GM21367 (cell line): ENCODE measurements at regions not wholly inside any gene's neighbourhood (a gene's known extent, or its start where the extent isn't known, plus 50 kb on each side); places are given as distances from the start of the nearest gene placed in this dataset.

Source experiments
- ATAC-seq: cut with Tn5 transposase; IDR thresholded peaks from one replicate; pipeline ENCODE4 v1.9.1; 2021; ENCODE audit not compliant: unreplicated experiment

DNA sequence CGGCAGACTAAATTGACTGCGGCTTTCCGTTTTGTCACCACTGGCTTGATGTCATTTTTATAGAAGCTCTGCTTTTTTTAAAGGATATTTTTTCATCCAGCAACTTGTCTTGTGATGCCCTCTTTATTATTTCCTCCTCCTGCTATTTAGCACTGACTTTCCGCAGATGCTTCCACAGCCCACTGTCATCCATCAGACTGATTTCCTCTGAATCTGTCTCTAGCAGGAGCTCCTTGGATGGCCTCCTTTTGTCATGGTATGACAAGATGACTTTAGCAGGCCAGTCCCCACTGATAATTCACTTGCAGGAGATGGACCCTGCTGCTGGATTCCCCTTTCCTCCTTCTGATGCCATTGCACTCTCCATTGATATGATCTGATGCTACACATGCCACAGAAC is 454.6 kb downstream of the TSN start:
- no peak for ATAC-seq

DNA sequence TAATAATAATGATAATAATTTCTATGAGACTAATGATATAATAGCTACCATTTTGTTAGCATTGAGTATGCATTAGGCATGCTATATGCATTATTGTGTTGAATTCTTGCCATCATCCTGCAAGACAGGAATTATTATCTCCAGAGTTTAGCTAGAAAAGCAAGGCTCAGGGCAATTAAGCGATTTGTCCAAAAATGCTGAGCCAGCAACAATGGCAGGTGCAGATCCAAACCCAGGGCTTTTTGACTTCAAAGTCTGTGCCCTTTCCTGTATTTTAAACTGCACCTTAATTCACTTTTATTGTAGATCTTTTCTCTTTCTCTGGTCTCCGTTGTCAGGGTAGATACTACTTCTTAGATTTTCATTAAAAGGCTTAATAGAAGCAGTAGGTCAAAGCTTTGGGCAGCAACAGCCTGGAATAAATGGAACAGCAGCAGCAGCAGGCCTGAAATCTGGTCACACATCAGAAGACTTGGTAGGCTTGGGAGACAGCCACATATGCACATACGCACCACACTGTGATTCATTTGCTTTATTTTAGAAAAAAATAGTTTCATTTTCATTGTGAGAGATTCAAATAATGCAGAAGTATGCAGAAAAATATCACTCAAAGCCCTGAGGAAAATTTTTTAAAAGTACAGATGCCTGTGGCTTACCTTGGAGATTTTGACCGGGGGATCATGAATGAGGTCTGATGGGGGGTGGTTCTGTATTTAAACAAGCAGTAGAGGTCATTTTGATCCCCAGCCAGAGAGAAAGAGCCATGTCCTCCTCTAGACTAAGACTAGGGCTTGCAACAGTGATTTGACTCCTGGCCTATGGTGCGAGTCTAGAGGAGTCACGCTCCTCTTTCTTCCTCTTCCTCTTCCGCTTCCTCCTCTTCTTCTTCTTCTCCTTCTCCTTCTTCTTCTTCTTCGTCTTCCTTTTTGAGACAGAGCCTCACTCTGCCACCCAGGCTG is 455.7 kb downstream of the TSN start:
- ATAC-seq = no peak

DNA sequence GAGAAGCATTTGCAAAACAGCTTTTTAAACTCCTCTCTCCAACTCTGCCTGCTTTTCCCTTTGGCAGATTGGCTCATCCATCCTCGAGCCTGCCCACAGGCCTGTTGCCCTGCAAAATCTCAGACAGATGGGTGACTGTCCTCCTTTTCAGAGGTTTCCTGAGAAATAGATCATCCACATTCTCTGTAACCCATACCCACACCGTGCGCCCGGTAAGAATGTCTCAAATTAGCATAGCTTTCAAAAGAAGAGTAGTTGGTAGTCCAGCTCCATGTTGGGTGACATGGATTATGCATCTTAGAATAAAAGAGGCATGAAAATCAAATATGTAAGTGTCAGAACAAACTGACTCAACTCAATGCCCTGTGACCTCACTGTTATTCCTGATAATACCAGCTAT is 457.9 kb downstream of the TSN start:
- ATAC-seq = no peak

DNA sequence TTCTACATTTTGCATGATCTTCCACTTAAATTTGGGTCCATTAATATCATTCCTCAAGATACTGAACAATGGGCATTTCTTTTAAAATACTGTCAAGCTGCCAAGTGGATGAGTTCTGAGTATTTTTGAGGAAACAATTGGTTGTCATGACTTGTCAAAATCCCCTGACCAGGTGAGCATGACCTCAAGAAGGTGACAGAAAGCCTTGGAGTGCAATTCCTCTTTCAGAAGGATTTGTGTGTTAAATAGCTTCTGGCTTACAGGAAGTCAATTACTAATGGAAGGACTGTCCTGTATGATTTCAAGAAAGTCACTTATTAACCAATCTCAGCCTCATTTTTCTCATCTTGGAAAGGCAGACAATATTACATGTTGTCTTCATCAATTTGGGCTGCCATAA is 460.6 kb downstream of the TSN start:
- ATAC-seq = no peak

DNA sequence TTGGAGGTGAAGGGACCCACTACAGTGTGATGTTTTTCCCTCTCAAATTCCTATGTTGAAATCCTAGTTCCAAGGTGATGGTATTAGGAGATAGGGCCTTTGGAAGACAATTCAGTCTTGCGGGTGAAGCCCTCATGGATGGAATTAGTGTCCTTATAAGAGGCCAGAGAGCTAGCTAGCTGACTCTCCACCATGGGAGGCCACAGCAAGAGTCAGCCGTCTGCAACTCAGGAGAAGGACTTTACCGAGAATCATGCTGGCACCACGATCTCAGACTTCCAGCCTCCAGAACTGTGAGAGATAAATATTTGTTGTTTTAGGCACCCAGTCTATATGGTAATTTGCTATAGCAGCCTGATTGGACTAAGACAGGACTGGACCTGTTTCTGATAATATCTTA is 461.4 kb downstream of the TSN start:
- ATAC-seq = no peak

DNA sequence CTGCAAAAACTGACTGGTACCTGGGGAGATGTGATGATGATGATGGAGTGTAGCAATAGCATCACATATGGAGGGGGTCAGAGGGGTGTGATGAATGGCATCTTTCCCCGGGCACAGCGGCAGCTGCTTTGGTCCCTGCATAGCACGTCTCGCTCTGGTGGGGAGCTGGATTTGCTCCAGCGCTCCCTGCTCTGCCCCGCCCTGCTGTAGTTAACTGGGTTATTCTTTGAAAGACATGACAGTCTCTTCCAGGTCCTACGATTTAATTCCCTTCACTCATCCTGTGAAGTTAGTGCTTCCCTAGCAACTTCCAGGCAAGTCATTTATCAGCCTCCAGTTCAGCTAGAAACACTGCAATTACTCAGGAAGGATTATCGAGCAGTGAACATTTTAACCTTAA is 463.1 kb downstream of the TSN start:
- no peak for ATAC-seq

DNA sequence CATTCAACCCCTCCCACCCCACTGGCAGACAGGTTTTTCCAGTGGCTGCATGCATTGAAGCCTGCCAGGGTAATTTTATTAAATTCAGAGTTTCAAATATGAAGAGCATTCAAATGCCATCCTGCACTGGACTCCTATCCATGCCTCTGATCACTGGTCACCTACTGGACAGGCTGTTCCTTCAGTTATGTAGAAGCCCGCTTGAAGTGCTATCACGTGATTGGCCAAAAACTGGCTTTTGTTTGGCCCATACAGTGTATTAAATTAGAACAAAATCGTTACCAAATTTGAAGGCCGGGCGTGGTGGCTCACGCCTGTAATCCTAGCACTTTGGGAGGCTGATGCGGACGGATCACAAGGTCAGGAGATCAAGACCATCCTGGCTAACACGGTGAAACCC is 464.1 kb downstream of the TSN start:
- ATAC-seq = no peak

DNA sequence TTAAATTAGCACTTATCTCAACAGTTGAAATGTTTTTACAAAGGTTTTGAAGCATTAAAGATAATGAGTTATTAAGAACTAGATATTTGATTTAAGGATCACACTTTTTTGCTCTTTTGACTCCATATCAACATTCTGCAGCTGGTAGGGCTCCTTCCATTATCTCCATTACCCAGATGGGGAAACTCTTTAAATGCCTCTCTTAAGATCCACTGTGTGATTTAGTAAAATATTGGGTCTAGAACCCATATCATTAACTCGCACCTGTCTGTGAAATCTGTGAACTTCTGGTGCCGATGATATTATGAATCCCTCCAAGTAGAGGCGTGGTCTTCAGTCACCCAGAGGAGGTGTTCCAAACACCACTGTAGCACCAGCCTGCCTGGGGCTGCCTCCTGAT is 466.2 kb downstream of the TSN start:
- no peak for ATAC-seq

DNA sequence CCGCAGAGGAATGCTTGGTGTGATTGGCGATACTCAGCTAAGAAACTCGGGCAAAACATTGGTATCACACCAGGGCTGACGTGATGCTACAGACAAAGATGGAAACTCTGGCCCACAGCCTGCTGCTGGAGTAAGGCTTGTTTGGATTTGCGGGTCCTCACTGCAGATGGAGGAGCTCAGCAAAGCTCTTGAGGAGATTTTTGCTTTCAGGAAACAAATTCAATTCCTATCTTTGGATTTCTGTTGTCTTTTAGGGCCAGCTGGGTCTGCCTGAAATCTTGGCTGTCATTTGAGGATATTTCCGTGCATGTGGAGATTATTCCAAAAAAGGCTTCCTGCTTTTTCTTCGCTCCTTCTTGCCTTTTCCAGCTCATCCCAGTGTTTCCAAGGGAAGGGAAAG is 475.8 kb downstream of the TSN start:
- no peak for ATAC-seq

DNA sequence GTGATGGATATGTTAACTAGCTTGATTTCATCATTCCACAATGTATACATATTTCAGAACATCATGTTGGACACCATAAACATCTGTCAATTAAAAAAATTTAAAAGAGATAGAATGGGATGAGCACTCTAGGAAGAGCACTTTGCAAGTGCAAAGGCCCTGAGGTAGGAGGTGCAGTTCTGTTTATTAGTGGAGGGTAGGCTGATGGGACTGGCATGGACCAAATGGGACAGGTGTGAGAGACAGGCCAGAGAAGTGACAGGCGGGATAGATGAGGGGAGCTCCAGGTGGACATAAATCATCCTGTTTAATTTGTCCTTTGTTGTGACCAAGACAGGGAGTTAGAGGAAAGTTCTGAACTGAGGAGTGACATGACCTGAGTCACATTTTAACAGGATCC is 477.9 kb downstream of the TSN start:
- no peak for ATAC-seq

DNA sequence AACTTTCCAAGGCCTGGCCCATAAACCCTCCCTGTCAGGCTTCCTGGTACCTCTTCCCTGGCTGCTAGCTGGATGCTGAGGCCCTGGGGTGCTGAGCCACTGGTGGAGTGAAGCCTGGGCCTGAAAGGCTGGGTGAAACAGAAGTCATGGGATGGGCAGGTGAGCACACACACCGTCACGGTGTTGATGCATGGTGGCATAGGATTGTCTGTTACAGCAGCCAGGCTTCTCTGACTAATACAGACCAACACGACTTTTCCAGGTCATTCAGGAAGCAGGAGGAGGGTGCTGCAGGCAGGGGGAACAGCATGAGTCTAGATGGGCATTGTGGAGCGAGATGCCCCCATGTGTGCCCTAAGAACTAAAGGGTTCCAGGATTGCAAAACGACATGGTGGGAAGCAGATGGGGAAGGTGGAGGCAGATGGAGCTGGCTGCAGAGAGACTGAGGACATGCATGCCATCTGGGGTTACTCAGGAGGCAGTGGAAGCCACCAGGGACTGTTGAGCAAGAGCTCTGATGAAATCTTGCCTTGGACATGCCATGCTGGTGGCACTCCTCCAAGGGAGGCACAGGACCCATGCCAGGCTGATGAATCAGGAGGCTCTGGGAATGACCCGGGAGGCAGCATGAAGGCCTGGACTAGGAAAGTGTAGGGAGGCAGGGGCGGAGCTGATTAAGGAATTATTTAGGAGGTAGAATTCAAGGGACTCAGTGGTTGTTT is 480.9 kb downstream of the TSN start:
- ATAC-seq = no peak

DNA sequence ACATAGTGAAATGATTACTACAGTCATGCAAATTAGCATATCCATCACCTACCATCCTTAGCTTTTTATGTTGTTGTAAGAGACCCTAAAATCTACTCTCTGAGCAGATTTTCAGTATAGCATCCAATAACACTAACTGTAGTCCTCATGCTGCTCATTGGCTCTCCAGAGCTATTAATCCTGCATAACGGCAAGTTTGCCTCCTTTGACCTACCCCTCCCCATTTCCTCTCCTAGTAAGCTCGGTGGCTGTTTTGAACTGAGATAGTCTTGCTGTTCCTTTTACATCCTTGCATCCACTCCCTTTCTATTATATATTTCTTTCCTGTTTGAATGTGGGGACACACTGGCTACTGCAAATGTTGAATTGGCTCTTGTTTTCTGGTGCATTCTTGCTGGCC is 481.5 kb downstream of the TSN start:
- no peak for ATAC-seq

DNA sequence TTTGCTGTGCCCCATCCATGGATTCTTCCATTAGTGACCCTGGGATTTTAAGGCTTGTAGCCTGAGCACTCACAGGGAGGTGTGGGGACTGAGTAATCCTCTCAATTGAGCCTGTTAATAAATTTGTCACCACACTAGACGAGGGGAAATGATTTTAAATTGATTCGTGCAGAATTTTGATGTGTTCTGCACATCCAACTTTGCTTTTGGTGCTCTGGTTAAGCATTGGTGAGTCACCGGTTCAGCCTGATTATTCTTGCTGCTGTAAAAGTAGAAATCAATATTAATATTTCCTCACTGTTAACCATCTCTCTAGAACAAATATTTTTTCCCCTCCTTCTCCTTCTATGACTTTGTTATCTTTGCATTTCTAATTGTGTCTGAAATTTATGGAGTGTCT is 482.0 kb downstream of the TSN start:
- no peak for ATAC-seq

DNA sequence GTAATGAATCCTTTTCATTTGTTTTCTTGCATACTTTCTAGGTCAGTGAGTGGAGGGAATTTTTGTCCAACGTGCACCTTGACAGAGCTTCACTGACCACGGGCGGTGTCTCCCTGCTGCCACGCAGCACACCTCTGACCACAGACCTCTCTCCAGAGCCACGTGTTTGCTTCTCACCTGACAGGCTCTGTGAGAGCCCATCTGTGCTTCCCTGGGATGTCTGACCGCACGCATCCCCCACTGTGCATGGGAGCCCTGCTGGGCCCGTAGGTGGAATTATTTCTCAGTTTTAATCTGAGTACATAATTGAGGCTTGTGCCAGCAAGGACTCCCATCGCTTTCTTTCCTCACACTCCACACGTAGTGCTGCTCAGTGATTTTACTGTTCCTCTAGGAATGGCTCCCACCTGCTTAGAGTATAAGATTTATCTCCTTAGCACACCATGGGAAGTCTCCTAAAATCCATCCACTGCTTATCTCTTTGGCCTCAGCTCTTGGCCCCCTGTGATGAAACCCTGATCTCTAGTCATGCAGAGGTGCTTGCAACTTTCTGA is 482.6 kb downstream of the TSN start:
- no peak for ATAC-seq

DNA sequence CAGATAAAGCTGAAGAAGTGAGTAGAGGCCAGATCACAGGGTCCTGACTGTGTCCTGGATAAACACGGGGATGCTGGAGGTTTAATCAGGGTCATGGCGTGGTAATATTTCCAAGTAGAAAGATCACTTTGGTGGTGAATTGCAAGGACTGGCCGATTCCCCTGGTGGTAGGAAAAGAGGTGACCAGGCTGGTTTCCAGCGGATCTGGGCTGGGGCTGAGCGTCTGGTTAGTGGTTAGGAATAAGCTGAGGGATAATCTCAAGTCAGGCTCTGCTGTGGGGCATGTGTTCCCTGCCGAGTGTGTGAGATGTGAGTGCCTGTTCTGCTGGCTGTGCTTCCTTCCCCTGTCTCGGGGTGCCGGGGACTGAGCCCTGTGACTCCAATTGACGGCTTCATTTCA is 484.0 kb downstream of the TSN start:
- ATAC-seq = no peak

DNA sequence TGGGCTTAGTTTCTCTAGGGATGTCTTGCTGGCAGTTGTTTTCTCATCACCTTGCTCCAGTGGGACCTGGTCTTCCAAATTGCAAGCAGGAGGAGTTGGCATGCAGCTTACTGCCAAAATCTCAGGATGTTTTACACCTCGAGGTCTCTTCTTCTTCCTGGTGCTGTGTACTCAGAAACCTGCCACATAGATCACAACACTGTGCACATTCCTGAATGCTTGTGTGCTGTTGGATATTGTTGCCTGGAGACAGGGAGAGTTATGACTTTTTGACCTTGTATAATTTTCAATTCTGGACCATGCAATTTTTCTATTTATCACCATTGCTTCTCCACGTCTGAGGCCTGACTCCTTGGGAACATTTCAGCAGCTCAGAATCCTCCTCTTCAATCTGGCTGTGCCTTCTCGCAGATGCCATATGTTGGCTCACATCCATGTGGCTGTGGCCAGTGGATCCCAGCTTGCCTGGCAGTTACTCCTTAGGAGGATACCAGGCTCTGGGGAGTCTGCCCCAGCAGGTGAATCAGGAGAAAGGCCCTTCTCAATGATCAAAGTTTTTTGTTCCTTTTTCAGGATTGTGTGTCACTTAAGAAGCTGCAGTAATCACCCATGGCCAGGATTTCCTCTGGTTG is 489.3 kb downstream of the TSN start:
- no peak for ATAC-seq

DNA sequence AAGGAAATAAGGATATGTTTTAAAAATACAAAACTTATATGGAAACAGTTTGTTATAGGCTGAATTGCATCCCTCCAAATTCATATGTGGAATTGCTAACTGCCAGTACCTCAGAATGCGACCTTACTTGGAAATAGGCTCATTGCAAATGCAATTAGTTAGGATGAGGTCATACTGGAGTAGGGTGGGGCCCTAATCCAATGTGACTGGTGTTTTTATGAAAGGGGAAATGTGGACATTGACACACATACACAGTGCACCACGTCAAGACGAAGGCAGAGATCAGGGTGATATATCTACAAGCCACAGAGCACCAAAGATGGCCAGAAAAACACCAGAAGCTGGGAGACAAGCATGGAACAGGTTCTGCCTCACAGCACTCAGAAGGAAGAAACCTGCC is 494.2 kb downstream of the TSN start:
- no peak for ATAC-seq

DNA sequence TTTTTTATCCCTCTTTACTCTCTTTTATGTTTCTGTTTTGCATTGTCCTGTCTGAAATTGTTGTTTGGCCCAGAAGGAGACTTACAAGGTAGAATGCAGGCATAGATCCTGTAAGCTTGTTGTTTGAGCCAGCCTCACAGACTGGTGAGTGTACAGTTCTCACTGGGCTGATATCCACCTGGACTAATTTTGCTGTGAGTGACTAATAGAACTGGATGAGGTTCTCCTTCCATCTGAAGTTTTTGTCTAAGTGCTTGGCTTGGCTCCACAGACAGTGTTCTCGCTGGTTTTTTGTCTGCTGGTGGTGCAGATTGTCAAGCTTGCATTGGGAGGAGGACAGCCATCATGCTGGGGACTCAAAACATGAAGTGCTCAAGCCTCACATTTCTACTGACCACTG is 495.7 kb downstream of the TSN start:
- no peak for ATAC-seq

DNA sequence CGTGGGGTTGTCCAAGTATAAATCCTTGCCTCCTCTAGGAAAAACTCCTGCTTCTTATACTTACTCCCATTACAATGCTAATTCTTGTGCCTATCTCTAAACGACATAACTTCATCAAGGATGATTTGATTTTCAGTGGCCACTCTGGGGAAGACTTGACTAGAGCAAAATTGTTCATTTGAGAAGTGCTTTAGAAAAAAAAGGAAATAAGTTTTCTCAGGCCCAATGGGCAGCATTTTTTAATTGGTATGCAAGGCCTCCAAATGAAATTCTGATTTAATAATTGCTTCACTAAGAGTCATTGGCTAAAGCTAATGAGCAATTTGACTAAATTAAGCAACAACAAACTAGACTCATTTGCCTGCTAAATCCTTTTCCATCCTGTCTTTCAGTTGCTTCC is 496.1 kb downstream of the TSN start:
- ATAC-seq = no peak

DNA sequence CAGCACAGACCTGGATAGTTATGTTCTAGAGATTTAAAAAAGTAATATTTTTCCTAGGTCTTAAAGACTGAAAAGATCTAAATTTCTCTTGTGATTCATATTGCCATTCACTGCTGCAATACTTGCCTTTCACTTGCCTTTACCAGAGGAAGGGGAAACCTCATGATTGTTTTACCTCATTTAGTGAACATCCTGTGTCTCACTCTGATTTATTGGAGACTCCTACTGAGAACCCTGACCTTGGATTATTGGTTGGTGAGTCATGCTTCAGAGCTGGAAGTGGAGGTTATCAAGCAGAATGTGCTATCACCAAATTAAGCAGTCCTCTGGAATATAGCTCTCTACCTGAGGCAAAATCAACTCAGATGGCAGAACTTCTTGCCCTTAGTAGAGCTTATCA is 500.5 kb downstream of the TSN start:
- no peak for ATAC-seq

DNA sequence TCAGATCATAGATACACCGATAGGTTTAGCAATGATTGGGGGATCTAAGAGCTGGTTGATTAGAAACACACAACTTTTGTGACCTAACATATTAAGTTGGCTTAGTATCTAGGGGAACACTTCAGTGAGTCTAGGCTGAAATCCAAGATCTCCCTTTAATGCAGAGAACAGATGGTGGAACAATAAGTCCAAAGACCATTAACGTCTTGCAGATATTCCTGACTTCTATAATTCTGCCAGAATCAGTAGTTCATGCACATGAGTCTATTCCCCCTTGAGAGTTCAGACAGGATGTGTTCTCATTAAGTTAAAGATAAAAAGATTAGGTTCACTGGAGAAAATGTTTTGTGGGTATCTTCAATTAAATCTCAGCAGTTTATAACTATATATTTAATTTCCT is 506.5 kb downstream of the TSN start:
- ATAC-seq = no peak

DNA sequence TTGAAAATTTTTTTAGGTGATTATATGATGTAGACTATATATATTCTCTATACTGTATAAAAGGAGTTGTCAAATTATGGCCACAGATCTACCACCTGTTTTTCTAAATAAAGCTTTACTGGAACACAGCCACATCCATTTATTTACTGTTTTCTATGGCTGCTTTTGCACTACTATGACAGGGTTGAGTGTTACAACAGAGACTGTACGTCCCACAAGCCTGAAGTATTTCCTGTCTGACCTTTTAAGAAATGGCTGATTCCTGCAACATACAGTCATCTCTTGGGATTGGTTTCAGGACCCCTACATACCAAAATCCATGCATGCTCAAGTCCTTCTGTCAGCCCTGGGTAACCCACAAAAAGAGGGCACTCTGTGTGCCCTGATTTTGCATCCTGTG is 508.3 kb downstream of the TSN start:
- no peak for ATAC-seq
